ENCODE measurements at regions not wholly inside any gene's neighbourhood (a gene's known extent, or its start where the extent isn't known, plus 50 kb on each side); places are given as distances from the start of the nearest gene placed in this dataset.
"Not testable (repeated sequence)": the region's sequence is repeated elsewhere in the genome, so short reads cannot be mapped to it uniquely, and the experiment has no call there.

GRCh38 chr3:20488151-20488550 lies 302.1 kb upstream of the SGO1 start:
- no peaks in the 10 kb centered on the region for H3K4me1 ChIP-seq
- no peaks in the 10 kb centered on the region for H3K27me3 ChIP-seq
- H3K36me3 ChIP-seq: no peaks in the 10 kb centered on the region
- no peak overlapping the region for H3K27ac ChIP-seq
- peaks cover 0 to 11% of the 10 kb centered on the region in 2 donors for H3K9me3 ChIP-seq
- no peak overlapping the region for H3K4me3 ChIP-seq
- DNase-seq (ENCODE audit: low spot score in 2 of 2): no peak
- no peak for TF ChIP-seq CTCF (IDR thresholded peaks at IDR 0.05)
- intact Hi-C loops (cut with DNase I): no loop called here

GRCh38 chr3:20484126-20484525 lies 298.1 kb upstream of the SGO1 start:
- TF ChIP-seq CTCF (IDR thresholded peaks at IDR 0.05): no peak
- H3K4me3 ChIP-seq: no peak overlapping the region
- H3K27ac ChIP-seq: no peak overlapping the region
- intact Hi-C loops (cut with DNase I): no loop called here
- DNase-seq (ENCODE audit: low spot score in 2 of 2): no peak
- H3K4me1 ChIP-seq: no peaks in the 10 kb centered on the region
- H3K9me3 ChIP-seq: peaks cover 0 to 16% of the 10 kb centered on the region in 2 donors
- no peaks in the 10 kb centered on the region for H3K27me3 ChIP-seq
- H3K36me3 ChIP-seq: no peaks in the 10 kb centered on the region

GRCh38 chr3:20482350-20482749 lies 296.3 kb upstream of the SGO1 start:
- Histone ChIP-seq H3K27ac (no peak overlapping the region), H3K36me3 (no peaks in the 10 kb centered on the region), H3K9me3 (peaks cover 0 to 16% of the 10 kb centered on the region in 2 donors), H3K4me3 (no peak overlapping the region), H3K27me3 (no peaks in the 10 kb centered on the region), H3K4me1 (no peaks in the 10 kb centered on the region)
- no peak for TF ChIP-seq CTCF (IDR thresholded peaks at IDR 0.05)
- DNase-seq (ENCODE audit: low spot score in 2 of 2): no peak
- intact Hi-C loops (cut with DNase I): no loop called here

GRCh38 chr3:20480786-20481365 lies 294.9 kb upstream of the SGO1 start:
- no peaks in the 10 kb centered on the region for H3K27me3 ChIP-seq
- DNase-seq (ENCODE audit: low spot score in 2 of 2): no peak
- no peaks in the 10 kb centered on the region for H3K4me1 ChIP-seq
- H3K4me3 ChIP-seq: no peak overlapping the region
- no peaks in the 10 kb centered on the region for H3K36me3 ChIP-seq
- intact Hi-C loops (cut with DNase I): no loop called here
- H3K27ac ChIP-seq: no peak overlapping the region
- peaks cover 0 to 16% of the 10 kb centered on the region in 2 donors for H3K9me3 ChIP-seq
- no peak for TF ChIP-seq CTCF (IDR thresholded peaks at IDR 0.05)

- Histone ChIP-seq H3K36me3 (no peaks in the 10 kb centered on the region), H3K27me3 (no peaks in the 10 kb centered on the region), H3K4me3 (no peak overlapping the region), H3K9me3 (peaks cover 0 to 8% of the 10 kb centered on the region in 2 donors), H3K4me1 (no peaks in the 10 kb centered on the region), H3K27ac (no peak overlapping the region)
- no peak for DNase-seq (ENCODE audit: low spot score in 2 of 2)
- TF ChIP-seq CTCF (IDR thresholded peaks at IDR 0.05): no peak
- intact Hi-C loops (cut with DNase I): no loop called here
Observed at GRCh38 chr3:20478436-20478835, 292.4 kb upstream of the SGO1 start.

- H3K27ac ChIP-seq; H3K36me3 ChIP-seq; DNase-seq (ENCODE audit: low spot score in 2 of 2); H3K4me3 ChIP-seq; H3K4me1 ChIP-seq; H3K9me3 ChIP-seq; intact Hi-C loops (cut with DNase I); H3K27me3 ChIP-seq: not testable (repeated sequence)
Observed at GRCh38 chr3:20464237-20464636, 278.2 kb upstream of the SGO1 start.

Data from ascending aorta (tissue), 2 donors.